ENCODE measurements at regions not wholly inside any gene's neighbourhood (a gene's known extent, or its start where the extent isn't known, plus 50 kb on each side); places are given as distances from the start of the nearest gene placed in this dataset.

- no peaks in the 10 kb centered on the region for H3K9me3 ChIP-seq (replicated peaks in 1 of 2; ENCODE audit: control insufficient read depth in 2 of 2, insufficient read depth in 1 of 2, low read depth in 1 of 2, low read length in 2 of 2)
- H3K36me3 ChIP-seq (replicated peaks in 1 of 2; ENCODE audit: control insufficient read depth in 2 of 2, insufficient read depth in 2 of 2, low read length in 2 of 2): no peaks in the 10 kb centered on the region
- no peak overlapping the region for H4K91ac ChIP-seq (ENCODE audit: low read depth, low read length, poor library complexity)
- WGBS, 2 donors (ENCODE audit: extremely low coverage in 2 of 2, insufficient read length in 2 of 2, insufficient replicate concordance in 1 of 2): no CpG with 5 or more reads among the region's 3 CpGs
- DNase-seq (ENCODE audit: low spot score): no peak
- H2AFZ ChIP-seq (ENCODE audit: low read length): no peak overlapping the region
- H2BK15ac ChIP-seq (ENCODE audit: low read length): no peak overlapping the region
- no peak overlapping the region for H2AK5ac ChIP-seq (ENCODE audit: low read depth, low read length)
- no peak overlapping the region for H3K4me3 ChIP-seq (ENCODE audit: low read length in 2 of 2)
- H2BK5ac ChIP-seq (ENCODE audit: low read length): no peak overlapping the region
- no peak overlapping the region for H2BK12ac ChIP-seq (ENCODE audit: low read length)
- H3K4ac ChIP-seq (ENCODE audit: low read length): no peak overlapping the region
- H3K4me2 ChIP-seq (ENCODE audit: insufficient read depth, low read length, poor library complexity, severe bottlenecking): no peak overlapping the region
- no peak overlapping the region for H3K27ac ChIP-seq (replicated peaks; ENCODE audit: low read length)
- no peak overlapping the region for H3K23ac ChIP-seq (ENCODE audit: low read depth, low read length, poor library complexity)
- no peaks in the 10 kb centered on the region for H3K27me3 ChIP-seq (ENCODE audit: control insufficient read depth in 3 of 3, insufficient read depth in 3 of 3, low read depth in 1 of 3, low read length in 3 of 3)
- H2BK120ac ChIP-seq (ENCODE audit: low read depth, low read length): no peak overlapping the region
- H3K79me1 ChIP-seq (ENCODE audit: low read depth, low read length): no peaks in the 10 kb centered on the region
- H3K18ac ChIP-seq (ENCODE audit: low read length): no peak overlapping the region
- H3K14ac ChIP-seq (ENCODE audit: low read length): no peak overlapping the region
- H4K8ac ChIP-seq (ENCODE audit: low read depth, low read length): no peak overlapping the region
- no peaks in the 10 kb centered on the region for H3K4me1 ChIP-seq (ENCODE audit: control insufficient read depth in 2 of 2, insufficient read depth in 1 of 2, low read depth in 1 of 2, low read length in 2 of 2)
- H3K9ac ChIP-seq (ENCODE audit: low read depth, low read length, poor library complexity): no peak overlapping the region
Measured at GRCh38 chr20:11652128-11652527, 265.6 kb upstream of the BTBD3 start.

- no peak overlapping the region for H2BK5ac ChIP-seq (ENCODE audit: low read length)
- WGBS, 2 donors (ENCODE audit: extremely low coverage in 2 of 2, insufficient read length in 2 of 2, insufficient replicate concordance in 1 of 2): no CpG with 5 or more reads among the region's 1 CpG
- H2BK12ac ChIP-seq (ENCODE audit: low read length): no peak overlapping the region
- no peak overlapping the region for H4K91ac ChIP-seq (ENCODE audit: low read depth, low read length, poor library complexity)
- H2BK15ac ChIP-seq (ENCODE audit: low read length): no peak overlapping the region
- DNase-seq (ENCODE audit: low spot score): no peak
- no peak overlapping the region for H3K4me3 ChIP-seq (ENCODE audit: low read length in 2 of 2)
- no peak overlapping the region for H2BK120ac ChIP-seq (ENCODE audit: low read depth, low read length)
- no peaks in the 10 kb centered on the region for H3K36me3 ChIP-seq (replicated peaks in 1 of 2; ENCODE audit: control insufficient read depth in 2 of 2, insufficient read depth in 2 of 2, low read length in 2 of 2)
- no peak overlapping the region for H3K18ac ChIP-seq (ENCODE audit: low read length)
- no peak overlapping the region for H3K14ac ChIP-seq (ENCODE audit: low read length)
- no peaks in the 10 kb centered on the region for H3K79me1 ChIP-seq (ENCODE audit: low read depth, low read length)
- H3K9me3 ChIP-seq (replicated peaks in 1 of 2; ENCODE audit: control insufficient read depth in 2 of 2, insufficient read depth in 1 of 2, low read depth in 1 of 2, low read length in 2 of 2): no peaks in the 10 kb centered on the region
- H3K9ac ChIP-seq (ENCODE audit: low read depth, low read length, poor library complexity): no peak overlapping the region
- H3K27me3 ChIP-seq (ENCODE audit: control insufficient read depth in 3 of 3, insufficient read depth in 3 of 3, low read depth in 1 of 3, low read length in 3 of 3): no peaks in the 10 kb centered on the region
- H2AFZ ChIP-seq (ENCODE audit: low read length): no peak overlapping the region
- no peak overlapping the region for H4K8ac ChIP-seq (ENCODE audit: low read depth, low read length)
- no peak overlapping the region for H2AK5ac ChIP-seq (ENCODE audit: low read depth, low read length)
- H3K27ac ChIP-seq (replicated peaks; ENCODE audit: low read length): no peak overlapping the region
- H3K4me1 ChIP-seq (ENCODE audit: control insufficient read depth in 2 of 2, insufficient read depth in 1 of 2, low read depth in 1 of 2, low read length in 2 of 2): no peaks in the 10 kb centered on the region
- no peak overlapping the region for H3K23ac ChIP-seq (ENCODE audit: low read depth, low read length, poor library complexity)
- no peak overlapping the region for H3K4me2 ChIP-seq (ENCODE audit: insufficient read depth, low read length, poor library complexity, severe bottlenecking)
- no peak overlapping the region for H3K4ac ChIP-seq (ENCODE audit: low read length)
Measured at GRCh38 chr20:11654766-11655165, 262.9 kb upstream of the BTBD3 start.

GRCh38 chr20:11660673-11661072, 257.0 kb upstream of the BTBD3 start:
- H3K4me2 ChIP-seq (ENCODE audit: insufficient read depth, low read length, poor library complexity, severe bottlenecking): no peak overlapping the region
- H2BK12ac ChIP-seq (ENCODE audit: low read length): no peak overlapping the region
- H3K14ac ChIP-seq (ENCODE audit: low read length): no peak overlapping the region
- H3K9ac ChIP-seq (ENCODE audit: low read depth, low read length, poor library complexity): no peak overlapping the region
- no peak overlapping the region for H3K27ac ChIP-seq (replicated peaks; ENCODE audit: low read length)
- no peaks in the 10 kb centered on the region for H3K36me3 ChIP-seq (replicated peaks in 1 of 2; ENCODE audit: control insufficient read depth in 2 of 2, insufficient read depth in 2 of 2, low read length in 2 of 2)
- no peaks in the 10 kb centered on the region for H3K4me1 ChIP-seq (ENCODE audit: control insufficient read depth in 2 of 2, insufficient read depth in 1 of 2, low read depth in 1 of 2, low read length in 2 of 2)
- H3K4ac ChIP-seq (ENCODE audit: low read length): no peak overlapping the region
- H3K18ac ChIP-seq (ENCODE audit: low read length): no peak overlapping the region
- DNase-seq (ENCODE audit: low spot score): no peak
- H2AFZ ChIP-seq (ENCODE audit: low read length): no peak overlapping the region
- H2BK15ac ChIP-seq (ENCODE audit: low read length): no peak overlapping the region
- H2AK5ac ChIP-seq (ENCODE audit: low read depth, low read length): no peak overlapping the region
- no peak overlapping the region for H4K8ac ChIP-seq (ENCODE audit: low read depth, low read length)
- no peaks in the 10 kb centered on the region for H3K79me1 ChIP-seq (ENCODE audit: low read depth, low read length)
- H4K91ac ChIP-seq (ENCODE audit: low read depth, low read length, poor library complexity): no peak overlapping the region
- H3K4me3 ChIP-seq (ENCODE audit: low read length in 2 of 2): no peak overlapping the region
- no peaks in the 10 kb centered on the region for H3K9me3 ChIP-seq (replicated peaks in 1 of 2; ENCODE audit: control insufficient read depth in 2 of 2, insufficient read depth in 1 of 2, low read depth in 1 of 2, low read length in 2 of 2)
- no CpG with 5 or more reads among the region's 3 CpGs for WGBS, 2 donors (ENCODE audit: extremely low coverage in 2 of 2, insufficient read length in 2 of 2, insufficient replicate concordance in 1 of 2)
- H3K23ac ChIP-seq (ENCODE audit: low read depth, low read length, poor library complexity): no peak overlapping the region
- H2BK5ac ChIP-seq (ENCODE audit: low read length): no peak overlapping the region
- no peaks in the 10 kb centered on the region for H3K27me3 ChIP-seq (ENCODE audit: control insufficient read depth in 3 of 3, insufficient read depth in 3 of 3, low read depth in 1 of 3, low read length in 3 of 3)
- no peak overlapping the region for H2BK120ac ChIP-seq (ENCODE audit: low read depth, low read length)

GRCh38 chr20:11671015-11671511, 246.6 kb upstream of the BTBD3 start:
- H3K27me3 ChIP-seq (ENCODE audit: control insufficient read depth in 3 of 3, insufficient read depth in 3 of 3, low read depth in 1 of 3, low read length in 3 of 3): no peaks in the 10 kb centered on the region
- H4K91ac ChIP-seq (ENCODE audit: low read depth, low read length, poor library complexity): no peak overlapping the region
- no peak overlapping the region for H3K27ac ChIP-seq (replicated peaks; ENCODE audit: low read length)
- H2AFZ ChIP-seq (ENCODE audit: low read length): no peak overlapping the region
- no peaks in the 10 kb centered on the region for H3K36me3 ChIP-seq (replicated peaks in 1 of 2; ENCODE audit: control insufficient read depth in 2 of 2, insufficient read depth in 2 of 2, low read length in 2 of 2)
- DNase-seq (ENCODE audit: low spot score): no peak
- H3K18ac ChIP-seq (ENCODE audit: low read length): no peak overlapping the region
- H3K4me2 ChIP-seq (ENCODE audit: insufficient read depth, low read length, poor library complexity, severe bottlenecking): no peak overlapping the region
- no CpG with 5 or more reads among the region's 1 CpG for WGBS, 2 donors (ENCODE audit: extremely low coverage in 2 of 2, insufficient read length in 2 of 2, insufficient replicate concordance in 1 of 2)
- peaks cover 0 to 2% of the 10 kb centered on the region in 2 donors for H3K9me3 ChIP-seq (replicated peaks in 1 of 2; ENCODE audit: control insufficient read depth in 2 of 2, insufficient read depth in 1 of 2, low read depth in 1 of 2, low read length in 2 of 2)
- H3K23ac ChIP-seq (ENCODE audit: low read depth, low read length, poor library complexity): no peak overlapping the region
- H2BK5ac ChIP-seq (ENCODE audit: low read length): no peak overlapping the region
- no peak overlapping the region for H3K4ac ChIP-seq (ENCODE audit: low read length)
- no peaks in the 10 kb centered on the region for H3K4me1 ChIP-seq (ENCODE audit: control insufficient read depth in 2 of 2, insufficient read depth in 1 of 2, low read depth in 1 of 2, low read length in 2 of 2)
- H2BK12ac ChIP-seq (ENCODE audit: low read length): no peak overlapping the region
- no peak overlapping the region for H3K9ac ChIP-seq (ENCODE audit: low read depth, low read length, poor library complexity)
- H3K14ac ChIP-seq (ENCODE audit: low read length): no peak overlapping the region
- no peak overlapping the region for H2AK5ac ChIP-seq (ENCODE audit: low read depth, low read length)
- H4K8ac ChIP-seq (ENCODE audit: low read depth, low read length): no peak overlapping the region
- H2BK120ac ChIP-seq (ENCODE audit: low read depth, low read length): no peak overlapping the region
- H2BK15ac ChIP-seq (ENCODE audit: low read length): no peak overlapping the region
- no peaks in the 10 kb centered on the region for H3K79me1 ChIP-seq (ENCODE audit: low read depth, low read length)
- H3K4me3 ChIP-seq (ENCODE audit: low read length in 2 of 2): no peak overlapping the region

Measured in neuronal stem cell (in vitro differentiated cells).